Panc1 (cell line): ENCODE measurements at regions not wholly inside any gene's neighbourhood (a gene's known extent, or its start where the extent isn't known, plus 50 kb on each side); places are given as distances from the start of the nearest gene placed in this dataset.

Experiments used
- ATAC-seq: fragments of 200-7000 bp; cut with Tn5 transposase; 2 replicates; pipeline ENCODE4 v1.9.1; 2020; ENCODE audit warnings: mild to moderate bottlenecking, moderate library complexity
- BruUV-seq: library from RNA; stranded (reverse); fragments of 400-500 nt; replicated peaks from 2 replicates; lab custom pipeline; 2021; lab: Mats Ljungman, UMichigan
- CTCF ChIA-PET: fragments of 300-600 bp; sonication (Branson Sonifier 250); formaldehyde crosslinking; loops from one replicate; lab custom pipeline; 2022; ENCODE audit warnings: antibody characterized with exemption; lab: Charles Lee
- POLR2A ChIA-PET: fragments of 300-600 bp; sonication (Branson Sonifier 250); formaldehyde crosslinking; loops from one replicate; lab custom pipeline; 2022; ENCODE audit warnings: antibody characterized with exemption; lab: Charles Lee
- DNase-seq: peaks from one replicate; pipeline ENCODE4 v3.0.0-alpha.2; 2010; ENCODE audit warnings: low read depth, low spot score
- H3K27ac ChIP-seq: 2 replicates; pipeline ENCODE4 v1.5.1; 2011; ENCODE audit warnings: mild to moderate bottlenecking, low read length, inconsistent platforms
- H3K27me3 ChIP-seq: fragments of 200-500 bp; sonication (Bioruptor generic); 2 replicates; pipeline ENCODE4 v1.6.0; 2014; ENCODE audit warnings: low read length, inconsistent platforms; ENCODE audit not compliant: control insufficient read depth, insufficient read depth
- H3K36me3 ChIP-seq: fragments of 200-500 bp; sonication (Bioruptor generic); 2 replicates; pipeline ENCODE4 v1.5.1; 2014; ENCODE audit warnings: inconsistent platforms, mild to moderate bottlenecking, low read length, moderate library complexity; ENCODE audit not compliant: control insufficient read depth, insufficient read depth
- H3K4me1 ChIP-seq: 2 replicates; pipeline ENCODE4 v1.5.1; 2011; ENCODE audit warnings: inconsistent platforms, mild to moderate bottlenecking, low read length, moderate library complexity; ENCODE audit not compliant: control insufficient read depth, insufficient read depth
- H3K4me3 ChIP-seq, 2 experiments: 2 replicates each; pipeline ENCODE4 v1.5.1; 2011 to 2012; ENCODE audit warnings: low read depth in 2 of 2, low read length in 2 of 2, mild to moderate bottlenecking in 2 of 2, inconsistent platforms in 1 of 2, moderate library complexity in 1 of 2
- H3K9me3 ChIP-seq: fragments of 200-500 bp; sonication (Bioruptor generic); 2 replicates; pipeline ENCODE4 v1.5.1; 2014; ENCODE audit warnings: low read depth, mild to moderate bottlenecking, inconsistent platforms, low read length, moderate library complexity; ENCODE audit not compliant: control insufficient read depth, insufficient read depth
- POLR2AphosphoS5 ChIP-seq: IDR thresholded peaks from 2 replicates; pipeline ENCODE4 v1.6.1; 2012; ENCODE audit warnings: mild to moderate bottlenecking, low read depth, low read length, moderate library complexity
- SIN3A ChIP-seq: IDR thresholded peaks from 2 replicates; pipeline ENCODE4 v1.6.1; 2012; ENCODE audit warnings: low read depth, mild to moderate bottlenecking, low read length, moderate library complexity, borderline replicate concordance; ENCODE audit not compliant: insufficient read depth
- TCF7L2 ChIP-seq: IDR thresholded peaks from 2 replicates; pipeline ENCODE4 v1.6.1; 2011; ENCODE audit warnings: mild to moderate bottlenecking, low read depth, low read length, inconsistent platforms
- in situ Hi-C: cut with HindIII; loops from 2 replicates; pipeline ENCODE4 v1.10.0; 2016; ENCODE audit warnings: low sequenced_read_pairs, low pct_unique_long_range_greater_than_20kb
- intact Hi-C: fragments of 100-400 bp; cut with micrococcal nuclease; formaldehyde crosslinking; loops from one replicate; pipeline ENCODE4 v1.10.0; 2022; ENCODE audit not compliant: unreplicated experiment
- TF ChIP-seq, protein P1 (sequence below): fragments of 450-650 bp; IDR thresholded peaks from 2 replicates; pipeline ENCODE4 v1.5.1; 2017; ENCODE audit warnings: mild to moderate bottlenecking
- TF ChIP-seq, protein P2 (sequence below), 2 experiments: IDR thresholded peaks; 2 replicates each; pipeline ENCODE4 v1.6.1; 2011 to 2012; ENCODE audit warnings: low read depth in 2 of 2, control low read depth in 1 of 2, low read length in 1 of 2, mild to moderate bottlenecking in 1 of 2, moderate library complexity in 1 of 2; ENCODE audit not compliant: insufficient read depth in 1 of 2

DNA sequence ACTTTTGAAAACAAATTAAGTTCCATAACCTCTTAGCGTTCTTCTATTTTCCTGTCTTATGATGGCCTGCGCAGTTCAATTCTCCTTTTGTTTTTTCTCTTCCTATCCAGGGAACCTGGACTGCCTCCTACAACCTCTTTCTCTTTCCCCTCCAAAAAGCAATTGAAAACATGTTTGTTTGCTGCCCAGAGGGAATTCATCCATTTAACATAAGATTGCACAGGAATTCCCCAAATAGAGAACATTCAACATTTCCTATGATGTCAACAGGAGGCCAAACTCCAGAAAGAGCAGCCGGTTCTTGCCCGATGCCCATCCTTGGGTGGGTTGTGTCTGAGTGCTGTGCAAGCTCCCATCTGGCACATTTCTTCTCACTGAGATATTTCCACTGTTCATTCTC is 94.2 kb upstream of the NRP1 start:
- Histone ChIP-seq H3K9me3 (no peaks in the 10 kb centered on the region), H3K27ac (no peak overlapping the region), H3K4me1 (no peaks in the 10 kb centered on the region), H3K27me3 (no peaks in the 10 kb centered on the region), H3K36me3 (no peaks in the 10 kb centered on the region), H3K4me3 (no peak overlapping the region)
- CTCF ChIA-PET: no interaction called here
- no peak for ATAC-seq
- intact Hi-C loops (no loop called here), in situ Hi-C loops (no loop called here)
- no peak for DNase-seq
- TF ChIP-seq SIN3A (no peak), TCF7L2 (no peak), POLR2AphosphoS5 (no peak)
- TF ChIP-seq, protein P1, sequence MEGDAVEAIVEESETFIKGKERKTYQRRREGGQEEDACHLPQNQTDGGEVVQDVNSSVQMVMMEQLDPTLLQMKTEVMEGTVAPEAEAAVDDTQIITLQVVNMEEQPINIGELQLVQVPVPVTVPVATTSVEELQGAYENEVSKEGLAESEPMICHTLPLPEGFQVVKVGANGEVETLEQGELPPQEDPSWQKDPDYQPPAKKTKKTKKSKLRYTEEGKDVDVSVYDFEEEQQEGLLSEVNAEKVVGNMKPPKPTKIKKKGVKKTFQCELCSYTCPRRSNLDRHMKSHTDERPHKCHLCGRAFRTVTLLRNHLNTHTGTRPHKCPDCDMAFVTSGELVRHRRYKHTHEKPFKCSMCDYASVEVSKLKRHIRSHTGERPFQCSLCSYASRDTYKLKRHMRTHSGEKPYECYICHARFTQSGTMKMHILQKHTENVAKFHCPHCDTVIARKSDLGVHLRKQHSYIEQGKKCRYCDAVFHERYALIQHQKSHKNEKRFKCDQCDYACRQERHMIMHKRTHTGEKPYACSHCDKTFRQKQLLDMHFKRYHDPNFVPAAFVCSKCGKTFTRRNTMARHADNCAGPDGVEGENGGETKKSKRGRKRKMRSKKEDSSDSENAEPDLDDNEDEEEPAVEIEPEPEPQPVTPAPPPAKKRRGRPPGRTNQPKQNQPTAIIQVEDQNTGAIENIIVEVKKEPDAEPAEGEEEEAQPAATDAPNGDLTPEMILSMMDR: no peak
- TF ChIP-seq, protein P2, sequence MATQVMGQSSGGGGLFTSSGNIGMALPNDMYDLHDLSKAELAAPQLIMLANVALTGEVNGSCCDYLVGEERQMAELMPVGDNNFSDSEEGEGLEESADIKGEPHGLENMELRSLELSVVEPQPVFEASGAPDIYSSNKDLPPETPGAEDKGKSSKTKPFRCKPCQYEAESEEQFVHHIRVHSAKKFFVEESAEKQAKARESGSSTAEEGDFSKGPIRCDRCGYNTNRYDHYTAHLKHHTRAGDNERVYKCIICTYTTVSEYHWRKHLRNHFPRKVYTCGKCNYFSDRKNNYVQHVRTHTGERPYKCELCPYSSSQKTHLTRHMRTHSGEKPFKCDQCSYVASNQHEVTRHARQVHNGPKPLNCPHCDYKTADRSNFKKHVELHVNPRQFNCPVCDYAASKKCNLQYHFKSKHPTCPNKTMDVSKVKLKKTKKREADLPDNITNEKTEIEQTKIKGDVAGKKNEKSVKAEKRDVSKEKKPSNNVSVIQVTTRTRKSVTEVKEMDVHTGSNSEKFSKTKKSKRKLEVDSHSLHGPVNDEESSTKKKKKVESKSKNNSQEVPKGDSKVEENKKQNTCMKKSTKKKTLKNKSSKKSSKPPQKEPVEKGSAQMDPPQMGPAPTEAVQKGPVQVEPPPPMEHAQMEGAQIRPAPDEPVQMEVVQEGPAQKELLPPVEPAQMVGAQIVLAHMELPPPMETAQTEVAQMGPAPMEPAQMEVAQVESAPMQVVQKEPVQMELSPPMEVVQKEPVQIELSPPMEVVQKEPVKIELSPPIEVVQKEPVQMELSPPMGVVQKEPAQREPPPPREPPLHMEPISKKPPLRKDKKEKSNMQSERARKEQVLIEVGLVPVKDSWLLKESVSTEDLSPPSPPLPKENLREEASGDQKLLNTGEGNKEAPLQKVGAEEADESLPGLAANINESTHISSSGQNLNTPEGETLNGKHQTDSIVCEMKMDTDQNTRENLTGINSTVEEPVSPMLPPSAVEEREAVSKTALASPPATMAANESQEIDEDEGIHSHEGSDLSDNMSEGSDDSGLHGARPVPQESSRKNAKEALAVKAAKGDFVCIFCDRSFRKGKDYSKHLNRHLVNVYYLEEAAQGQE (IDR thresholded peaks at IDR 0.05; ENCODE audit: insufficient read depth in 1 of 2, low read depth in 2 of 2, low read length in 1 of 2): no peak
- no TSS peak for BruUV-seq
- POLR2A ChIA-PET: no interaction called here

DNA sequence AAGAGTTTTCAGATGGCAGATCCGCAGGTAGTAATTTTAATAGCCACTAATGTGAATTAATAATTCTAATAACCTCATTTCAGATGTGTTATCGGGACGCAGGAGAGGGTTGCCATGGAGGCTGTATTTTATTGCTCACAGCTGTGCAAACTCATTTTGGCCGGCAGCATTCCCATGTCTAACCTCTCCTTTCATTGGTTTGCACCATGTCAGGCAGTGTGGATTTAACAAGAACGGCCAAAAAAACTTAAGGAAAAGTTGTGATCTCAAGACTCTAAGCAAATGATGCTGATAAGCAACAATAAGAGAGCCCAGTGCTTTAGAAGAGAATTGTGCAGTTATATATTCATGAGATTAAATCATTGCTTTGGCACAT is 88.7 kb upstream of the NRP1 start:
- Histone ChIP-seq H3K27ac (no peak overlapping the region), H3K36me3 (no peaks in the 10 kb centered on the region), H3K4me3 (no peak overlapping the region), H3K4me1 (no peaks in the 10 kb centered on the region), H3K9me3 (no peaks in the 10 kb centered on the region), H3K27me3 (no peaks in the 10 kb centered on the region)
- no TSS peak for BruUV-seq
- ATAC-seq (no peak), DNase-seq (no peak)
- TF ChIP-seq, protein P2 (IDR thresholded peaks at IDR 0.05; ENCODE audit: insufficient read depth in 1 of 2, low read depth in 2 of 2, low read length in 1 of 2): no peak
- TF ChIP-seq TCF7L2 (no peak), SIN3A (no peak)
- ChIA-PET POLR2A (no interaction called here), CTCF (no interaction called here)
- in situ Hi-C loops: no loop called here
- intact Hi-C loops: no loop called here
